Heart left ventricle (tissue), 16 donors: ENCODE measurements at regions not wholly inside any gene's neighbourhood (a gene's known extent, or its start where the extent isn't known, plus 50 kb on each side); places are given as distances from the start of the nearest gene placed in this dataset.

Experiments
- ATAC-seq, 4 donors: fragments of 200-7000 bp; cut with Tn5 transposase; one replicate each; pipeline ENCODE4 v1.9.1; 2020 to 2022; ENCODE audit warnings: moderate library complexity in 4 of 4, mild to moderate bottlenecking in 3 of 4, moderate number of reproducible peaks in 1 of 4
- DNase-seq, 5 donors: peaks; one replicate each; pipeline ENCODE4 v3.0.0-alpha.2; 2020
- H3K27ac ChIP-seq, 12 donors: fragments of 200-600 bp; sonication (generic) in 4 of 12; one replicate each; pipeline versions ENCODE4 v1.5.0 to v1.8.0; 2016 to 2022; ENCODE audit warnings: mild to moderate bottlenecking in 2 of 12
- H3K27me3 ChIP-seq, 9 donors: fragments of 200-600 bp; sonication (generic) in 2 of 9; one replicate each; pipeline versions ENCODE4 v1.5.1 to v1.8.0; 2016 to 2022; ENCODE audit warnings: mild to moderate bottlenecking in 3 of 9
- H3K36me3 ChIP-seq, 9 donors: fragments of 200-600 bp; sonication (generic) in 2 of 9; one replicate each; pipeline versions ENCODE4 v1.5.0 to v1.8.0; 2018 to 2022; ENCODE audit warnings: mild to moderate bottlenecking in 2 of 9
- H3K4me1 ChIP-seq, 12 donors: fragments of 200-600 bp; sonication (generic) in 4 of 12; one replicate each; pipeline versions ENCODE4 v1.5.0 to v1.8.0; 2016 to 2022; ENCODE audit warnings: mild to moderate bottlenecking in 3 of 12
- H3K4me3 ChIP-seq, 12 donors: fragments of 200-600 bp; sonication (generic) in 4 of 12; one replicate each; pipeline versions ENCODE4 v1.5.0 to v1.8.0; 2017 to 2022; ENCODE audit warnings: mild to moderate bottlenecking in 9 of 12, moderate library complexity in 4 of 12
- H3K9me3 ChIP-seq, 12 donors: fragments of 200-600 bp; sonication (generic) in 4 of 12; one replicate each; pipeline versions ENCODE4 v1.5.0 to v1.8.0; 2016 to 2022; ENCODE audit warnings: mild to moderate bottlenecking in 1 of 12
- POLR2A ChIP-seq, 2 donors: fragments of 450-650 bp; IDR thresholded peaks; one replicate each; pipeline ENCODE4 v1.6.1; 2017; ENCODE audit warnings: antibody characterized with exemption in 2 of 2, mild to moderate bottlenecking in 2 of 2, moderate library complexity in 2 of 2
- WGBS, 4 donors: extraction: QIAGEN DNeasy Blood & Tissue Kit in 2 of 4; methylation state at CpG; one replicate each; pipeline versions ENCODE4 v1.1.5 to v1.1.7; 2013 to 2018; 5-methylcytosine and 5-hydroxymethylcytosine counted together
- intact Hi-C, 10 donors: fragments of 100-400 bp; cut with DNase I; formaldehyde crosslinking; loops; one replicate each; pipeline versions ENCODE4 v1.11.1 to v1.14.2; 2022
- TF ChIP-seq, protein P1 (sequence below), 12 donors: fragments of 200-600 bp; sonication (generic) in 4 of 12; IDR thresholded peaks; one replicate each; pipeline versions ENCODE4 v1.5.0 to v1.8.0; 2018 to 2022; ENCODE audit warnings: antibody characterized with exemption in 12 of 12, mild to moderate bottlenecking in 5 of 12
- donor health status: ischemic (EF 13 %, LVEDD 7.1; RV severe dilation, severe dysfunction).
- donor health status: healthy with polysubstance abuse.
- donor health status: DM: no; HTN: yes; CAD: no.
- donor health status: DM: no; HTN: no; CAD: no.
- donor health status: ischemic (EF 25% LVEDD 6.9; RV normal size, moderate dysfunction).
- donor health status: ischemic (EF 25% LVEDD 5.7; RV mildly dilated, moderate dysfunction).
- donor health status: healthy.
- donor health status: DM: yes; HTN: yes; CAD: no.
- donor health status: ischemic (EF 35%, LVEDD 5.7; RV mildly dilated, moderate dysfunction).
- donor health status: nonischemic (EF 11% LVEDD 7.7; RV severe dilation, severe dysfunction).
- donor health status: DM: yes; HTN: yes; CAD: no.
- donor health status: PGD.
- donor health status: ischemic (EF 29% LVEDD 5.4; RV normal size, mild dysfunction).
- donor health status: nonischemic (EF 23%, LVEDD 6.1; RV moderate dilation, normal function).

DNA sequence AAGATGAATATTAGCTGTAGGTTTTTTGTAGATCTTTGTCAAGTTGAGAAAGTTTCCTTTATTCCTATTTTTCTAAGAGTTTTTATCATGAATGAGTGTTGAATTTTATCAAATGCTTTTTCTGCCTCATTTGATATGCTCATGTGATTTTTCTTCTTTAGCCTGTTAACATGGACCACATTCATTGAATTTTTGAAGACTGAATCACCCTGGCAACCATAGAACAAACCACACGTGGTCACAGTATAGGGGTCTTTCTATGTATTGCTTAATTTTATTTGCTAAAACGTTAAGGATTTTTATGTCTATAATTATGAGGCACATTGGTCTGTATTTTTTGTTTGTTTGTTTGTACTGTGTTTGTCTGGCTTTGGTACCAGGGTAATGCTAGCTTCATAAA is 201.7 kb upstream of the CWC22 start:
- no peaks in the 10 kb centered on the region for H3K27me3 ChIP-seq
- no peaks in the 10 kb centered on the region for H3K9me3 ChIP-seq
- H3K36me3 ChIP-seq = no peaks in the 10 kb centered on the region
- 52 to 58% (median 56%) methylated on average over 2 of the region's 2 CpGs for WGBS, 4 donors
- no peaks in the 10 kb centered on the region for H3K4me1 ChIP-seq
- intact Hi-C loops = no loop called here
- TF ChIP-seq, protein P1, sequence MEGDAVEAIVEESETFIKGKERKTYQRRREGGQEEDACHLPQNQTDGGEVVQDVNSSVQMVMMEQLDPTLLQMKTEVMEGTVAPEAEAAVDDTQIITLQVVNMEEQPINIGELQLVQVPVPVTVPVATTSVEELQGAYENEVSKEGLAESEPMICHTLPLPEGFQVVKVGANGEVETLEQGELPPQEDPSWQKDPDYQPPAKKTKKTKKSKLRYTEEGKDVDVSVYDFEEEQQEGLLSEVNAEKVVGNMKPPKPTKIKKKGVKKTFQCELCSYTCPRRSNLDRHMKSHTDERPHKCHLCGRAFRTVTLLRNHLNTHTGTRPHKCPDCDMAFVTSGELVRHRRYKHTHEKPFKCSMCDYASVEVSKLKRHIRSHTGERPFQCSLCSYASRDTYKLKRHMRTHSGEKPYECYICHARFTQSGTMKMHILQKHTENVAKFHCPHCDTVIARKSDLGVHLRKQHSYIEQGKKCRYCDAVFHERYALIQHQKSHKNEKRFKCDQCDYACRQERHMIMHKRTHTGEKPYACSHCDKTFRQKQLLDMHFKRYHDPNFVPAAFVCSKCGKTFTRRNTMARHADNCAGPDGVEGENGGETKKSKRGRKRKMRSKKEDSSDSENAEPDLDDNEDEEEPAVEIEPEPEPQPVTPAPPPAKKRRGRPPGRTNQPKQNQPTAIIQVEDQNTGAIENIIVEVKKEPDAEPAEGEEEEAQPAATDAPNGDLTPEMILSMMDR (IDR thresholded peaks at IDR 0.05) = no peak
- no peak for TF ChIP-seq POLR2A (IDR thresholded peaks at IDR 0.05)
- ATAC-seq (no peak), DNase-seq (no peak)
- H3K4me3 ChIP-seq = no peak overlapping the region
- H3K27ac ChIP-seq = no peak overlapping the region

DNA sequence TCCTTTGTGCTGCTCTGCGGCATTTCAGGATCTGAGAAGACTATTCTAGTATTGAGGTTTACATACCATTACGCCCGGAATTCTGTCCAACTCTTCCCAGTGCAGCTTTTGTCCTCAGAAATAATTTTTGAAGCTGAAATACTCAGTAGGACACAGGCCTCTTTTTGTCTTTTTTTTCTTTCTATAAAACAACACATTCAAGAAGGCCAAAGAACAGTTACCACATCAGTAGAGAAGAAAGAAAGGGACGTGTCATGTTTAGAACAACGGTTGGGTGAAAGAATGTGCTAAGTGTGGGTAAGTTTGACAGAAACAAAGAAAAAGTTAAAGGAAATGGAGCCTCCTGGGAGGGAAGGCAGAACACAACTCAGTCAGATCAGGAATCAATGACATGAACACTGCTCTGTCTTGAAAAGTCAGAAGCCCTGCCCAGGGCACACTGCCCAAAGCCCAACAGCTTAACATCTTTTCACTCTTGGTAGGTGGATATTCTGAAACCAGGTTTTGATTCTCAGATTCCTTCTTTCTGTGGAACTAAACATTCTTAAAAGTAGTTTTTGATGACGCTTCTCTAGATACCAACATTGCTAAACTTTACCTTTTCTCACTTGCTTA is 198.6 kb upstream of the CWC22 start:
- DNase-seq (no peak), ATAC-seq (no peak)
- no peak for TF ChIP-seq POLR2A (IDR thresholded peaks at IDR 0.05)
- TF ChIP-seq, protein P1 (IDR thresholded peaks at IDR 0.05) = no peak
- peaks cover 0 to 4% (median 0%) of the 10 kb centered on the region in 12 donors for H3K4me1 ChIP-seq
- intact Hi-C loops = no loop called here
- H3K9me3 ChIP-seq = no peaks in the 10 kb centered on the region
- no peaks in the 10 kb centered on the region for H3K27me3 ChIP-seq
- no peak overlapping the region for H3K27ac ChIP-seq
- 68 to 82% (median 74%) methylated on average over 6 of the region's 6 CpGs for WGBS, 4 donors
- no peak overlapping the region for H3K4me3 ChIP-seq
- no peaks in the 10 kb centered on the region for H3K36me3 ChIP-seq

DNA sequence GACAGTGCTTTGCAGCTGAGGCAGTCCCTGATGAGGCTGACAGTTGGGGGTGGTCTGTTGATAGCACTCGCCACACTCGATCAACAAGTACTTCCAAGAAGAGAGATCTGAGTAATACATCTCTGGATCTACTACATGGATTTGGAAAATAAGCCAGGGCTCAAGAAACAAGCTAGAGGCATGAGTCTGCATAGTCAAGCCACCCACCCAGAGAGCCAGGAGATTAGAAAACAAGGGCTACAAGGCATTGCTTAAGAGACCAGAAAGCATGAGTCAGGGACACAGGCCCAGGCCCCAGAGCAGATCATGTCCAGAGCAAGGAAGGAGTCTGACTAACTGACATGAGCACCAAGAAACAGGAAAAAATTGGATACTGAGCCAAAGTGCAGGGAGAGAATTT is 196.9 kb upstream of the CWC22 start:
- TF ChIP-seq POLR2A (IDR thresholded peaks at IDR 0.05) = no peak
- TF ChIP-seq, protein P1 (IDR thresholded peaks at IDR 0.05) = no peak
- ATAC-seq (peak in 2 of 4 donors; percentile 93 to 98), DNase-seq (peak in 2 of 5 donors; percentile 27 to 44)
- Histone ChIP-seq H3K27ac (no peak overlapping the region), H3K4me1 (peaks cover 0 to 4% (median 0%) of the 10 kb centered on the region in 12 donors), H3K9me3 (no peaks in the 10 kb centered on the region), H3K36me3 (no peaks in the 10 kb centered on the region), H3K27me3 (no peaks in the 10 kb centered on the region), H3K4me3 (no peak overlapping the region)
- intact Hi-C loops = no loop called here
- 82 to 100% (median 94%) methylated on average over 1 to 2 of the region's 2 CpGs for WGBS, 4 donors

DNA sequence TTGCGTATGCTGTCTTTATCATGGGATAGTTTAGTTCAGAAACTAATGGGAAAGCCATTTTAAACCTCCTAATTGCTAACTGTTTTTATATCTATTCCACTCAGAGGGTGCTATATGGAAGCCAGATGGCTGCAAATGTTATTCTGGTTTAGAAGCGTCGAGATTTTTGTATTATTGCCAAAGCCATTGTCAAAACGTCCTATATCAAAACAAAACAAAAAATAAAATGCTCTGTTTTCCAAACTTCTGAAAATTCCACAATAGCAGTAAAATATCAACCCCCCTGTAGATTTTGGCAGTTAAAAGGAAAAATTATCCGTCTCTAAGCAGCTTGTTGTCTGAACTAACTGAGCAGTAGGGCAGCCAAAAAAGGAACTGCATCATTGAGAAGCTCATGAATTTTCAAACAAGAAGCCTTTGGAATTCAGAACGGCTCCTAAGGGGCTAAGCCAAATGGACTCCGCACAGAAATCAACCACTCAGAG is 195.4 kb upstream of the CWC22 start:
- Histone ChIP-seq H3K4me1 (peaks cover 0 to 4% (median 0%) of the 10 kb centered on the region in 12 donors), H3K36me3 (no peaks in the 10 kb centered on the region), H3K4me3 (peak overlapping the region in 1 of 12 donors; percentile 18), H3K27ac (peak overlapping the region in 1 of 12 donors; percentile 26), H3K27me3 (no peaks in the 10 kb centered on the region), H3K9me3 (no peaks in the 10 kb centered on the region)
- TF ChIP-seq, protein P1 (IDR thresholded peaks at IDR 0.05) = no peak
- no peak for TF ChIP-seq POLR2A (IDR thresholded peaks at IDR 0.05)
- 39 to 48% (median 43%) methylated on average over 7 of the region's 7 CpGs for WGBS, 4 donors
- peak in 2 of 4 donors; percentile 34 to 72 for ATAC-seq
- intact Hi-C loops = no loop called here
- peak in 1 of 5 donors; percentile 6 for DNase-seq
